Neutrophil (primary cell): ENCODE measurements at regions not wholly inside any gene's neighbourhood (a gene's known extent, or its start where the extent isn't known, plus 50 kb on each side); places are given as distances from the start of the nearest gene placed in this dataset.

Experiments
- H3K27ac ChIP-seq: fragments of 200-600 bp; sonication (generic); 2 replicates; pipeline ENCODE4 v1.5.1; 2016; ENCODE audit warnings: mild to moderate bottlenecking, moderate library complexity
- H3K27me3 ChIP-seq: fragments of 200-600 bp; sonication (generic); 2 replicates; pipeline ENCODE4 v1.6.0; 2016; ENCODE audit warnings: mild to moderate bottlenecking
- H3K36me3 ChIP-seq: fragments of 200-600 bp; sonication (generic); 2 replicates; pipeline ENCODE4 v1.5.1; 2017
- H3K4me1 ChIP-seq, 2 experiments: fragments of 200-600 bp in 1 of 2; sonication (generic) in 1 of 2; 1 replicate in 1 of 2; 2 replicates in 1 of 2; pipeline versions ENCODE4 v1.5.1 to v1.6.1; 2013 to 2016; ENCODE audit warnings: low read depth in 1 of 2, low read length in 1 of 2, mild to moderate bottlenecking in 1 of 2, moderate library complexity in 1 of 2; ENCODE audit not compliant: control insufficient read depth in 1 of 2, insufficient read depth in 1 of 2
- H3K4me3 ChIP-seq, 2 experiments: fragments of 200-600 bp in 1 of 2; sonication (generic) in 1 of 2; 1 replicate in 1 of 2; 2 replicates in 1 of 2; pipeline ENCODE4 v1.5.1; 2013 to 2016; ENCODE audit warnings: low read depth in 1 of 2, low read length in 1 of 2, mild to moderate bottlenecking in 1 of 2, moderate library complexity in 1 of 2
- H3K9me3 ChIP-seq: fragments of 200-600 bp; sonication (generic); 2 replicates; pipeline ENCODE4 v1.5.1; 2016
- CTCF ChIP-seq: fragments of 200-600 bp; sonication (generic); IDR thresholded peaks from 2 replicates; pipeline ENCODE4 v1.5.1; 2016; ENCODE audit warnings: antibody characterized with exemption

- H3K4me1 ChIP-seq: no peaks in the 10 kb centered on the region
- H3K36me3 ChIP-seq: no peaks in the 10 kb centered on the region
- no peak overlapping the region for H3K27ac ChIP-seq
- no peak for TF ChIP-seq CTCF
- H3K27me3 ChIP-seq: no peaks in the 10 kb centered on the region
- no peaks in the 10 kb centered on the region for H3K9me3 ChIP-seq
- H3K4me3 ChIP-seq: no peak overlapping the region
Observed at GRCh38 chr13:58004751-58005150, 373.2 kb downstream of the PCDH17 start.

- no peak for TF ChIP-seq CTCF
- no peaks in the 10 kb centered on the region for H3K4me1 ChIP-seq
- H3K27me3 ChIP-seq: no peaks in the 10 kb centered on the region
- no peak overlapping the region for H3K4me3 ChIP-seq
- H3K27ac ChIP-seq: no peak overlapping the region
- no peaks in the 10 kb centered on the region for H3K9me3 ChIP-seq
- no peaks in the 10 kb centered on the region for H3K36me3 ChIP-seq
Observed at GRCh38 chr13:58018020-58018419, 386.5 kb downstream of the PCDH17 start.

DNA sequence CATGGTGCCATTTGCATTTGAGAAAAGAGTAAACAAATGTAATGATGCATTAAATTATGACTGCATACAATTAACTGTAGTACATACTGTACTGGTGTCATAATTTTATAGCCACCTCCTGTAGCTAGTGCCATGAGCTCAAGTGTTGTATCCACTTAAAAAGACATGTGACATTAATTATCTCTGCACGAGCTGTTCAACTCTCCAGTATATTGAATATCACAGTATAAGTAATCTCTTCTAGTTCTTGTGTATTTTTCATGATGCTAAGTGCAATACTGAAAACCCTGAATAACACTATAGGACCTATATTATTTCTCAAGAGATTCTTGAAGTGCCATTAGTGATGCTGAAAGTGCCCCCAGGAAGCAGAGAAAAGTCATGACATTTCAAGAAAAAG lies 387.3 kb downstream of the PCDH17 start:
- no peaks in the 10 kb centered on the region for H3K36me3 ChIP-seq
- H3K4me1 ChIP-seq: no peaks in the 10 kb centered on the region
- H3K9me3 ChIP-seq: no peaks in the 10 kb centered on the region
- no peaks in the 10 kb centered on the region for H3K27me3 ChIP-seq
- TF ChIP-seq CTCF: no peak
- no peak overlapping the region for H3K27ac ChIP-seq
- H3K4me3 ChIP-seq: no peak overlapping the region

- H3K4me1 ChIP-seq: no peaks in the 10 kb centered on the region
- H3K36me3 ChIP-seq: no peaks in the 10 kb centered on the region
- H3K4me3 ChIP-seq: no peak overlapping the region
- H3K27me3 ChIP-seq: no peaks in the 10 kb centered on the region
- H3K9me3 ChIP-seq: no peaks in the 10 kb centered on the region
- TF ChIP-seq CTCF: no peak
- no peak overlapping the region for H3K27ac ChIP-seq
Observed at GRCh38 chr13:58024103-58024502, 392.6 kb downstream of the PCDH17 start.

DNA sequence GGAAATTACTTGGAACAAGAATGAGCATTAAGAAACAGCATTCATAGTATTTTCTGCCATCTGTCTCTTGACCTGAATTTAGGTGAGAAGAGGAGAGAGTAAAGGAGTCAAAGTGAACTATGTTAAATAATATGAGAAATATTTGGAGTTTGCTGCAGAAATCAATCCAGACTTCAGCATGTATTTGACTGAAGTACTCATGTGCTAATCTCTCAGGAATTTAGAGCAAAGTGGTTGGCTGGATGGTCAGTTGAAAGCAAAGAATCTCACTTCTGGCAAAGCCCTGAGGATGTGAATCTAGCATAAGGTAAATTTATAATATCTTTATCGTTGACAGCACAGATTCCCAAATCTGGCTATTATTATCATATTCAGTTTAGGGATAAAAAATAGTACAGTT lies 394.3 kb downstream of the PCDH17 start:
- H3K4me1 ChIP-seq: no peaks in the 10 kb centered on the region
- TF ChIP-seq CTCF: no peak
- no peak overlapping the region for H3K4me3 ChIP-seq
- no peaks in the 10 kb centered on the region for H3K9me3 ChIP-seq
- no peak overlapping the region for H3K27ac ChIP-seq
- no peaks in the 10 kb centered on the region for H3K36me3 ChIP-seq
- H3K27me3 ChIP-seq: no peaks in the 10 kb centered on the region
